HG02852 (cell line): ENCODE measurements at regions not wholly inside any gene's neighbourhood (a gene's known extent, or its start where the extent isn't known, plus 50 kb on each side); places are given as distances from the start of the nearest gene placed in this dataset.

Source experiments
- ATAC-seq: cut with Tn5 transposase; IDR thresholded peaks from one replicate; pipeline ENCODE4 v1.9.1; 2021; ENCODE audit warnings: mild to moderate bottlenecking, moderate library complexity; ENCODE audit not compliant: unreplicated experiment

DNA sequence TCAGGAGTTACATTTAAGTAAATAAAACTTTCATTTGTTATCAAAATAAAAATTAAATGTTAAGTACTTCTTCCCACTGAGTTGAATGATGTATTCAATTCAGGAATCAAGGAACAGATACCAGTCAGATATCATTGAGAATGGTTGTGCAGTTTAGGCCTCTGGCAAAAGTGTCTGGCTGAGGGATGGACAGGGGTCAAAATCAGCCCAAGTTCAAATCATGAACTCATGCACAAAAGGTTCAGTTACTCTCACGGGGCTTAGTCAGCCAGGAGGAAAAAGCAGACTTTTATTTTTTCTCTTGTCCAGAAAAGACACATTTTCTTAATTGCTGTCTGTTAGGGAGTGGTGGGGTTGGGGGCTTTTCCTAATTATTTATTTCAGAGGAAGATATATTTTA is 166.3 kb downstream of the RASSF9 start:
- ATAC-seq = no peak

DNA sequence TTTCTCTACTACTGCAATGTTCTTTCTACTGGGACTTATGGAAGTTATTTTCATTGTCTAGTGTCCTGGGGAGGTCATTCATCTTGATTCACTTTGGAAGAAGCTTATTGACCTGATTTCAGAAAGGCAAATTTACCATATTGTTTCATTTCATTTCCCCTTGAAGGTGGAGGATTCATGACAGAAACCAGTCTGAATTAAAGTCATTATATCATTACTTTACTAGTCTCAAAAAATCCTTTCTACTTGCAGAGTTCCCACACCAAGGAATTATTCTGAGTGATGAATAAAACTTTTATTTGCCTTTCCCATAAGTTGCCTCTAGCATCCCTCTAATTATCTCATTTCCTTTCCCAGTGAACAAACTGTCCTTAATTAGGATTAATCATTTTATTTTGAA is 163.8 kb downstream of the RASSF9 start:
- ATAC-seq = no peak

DNA sequence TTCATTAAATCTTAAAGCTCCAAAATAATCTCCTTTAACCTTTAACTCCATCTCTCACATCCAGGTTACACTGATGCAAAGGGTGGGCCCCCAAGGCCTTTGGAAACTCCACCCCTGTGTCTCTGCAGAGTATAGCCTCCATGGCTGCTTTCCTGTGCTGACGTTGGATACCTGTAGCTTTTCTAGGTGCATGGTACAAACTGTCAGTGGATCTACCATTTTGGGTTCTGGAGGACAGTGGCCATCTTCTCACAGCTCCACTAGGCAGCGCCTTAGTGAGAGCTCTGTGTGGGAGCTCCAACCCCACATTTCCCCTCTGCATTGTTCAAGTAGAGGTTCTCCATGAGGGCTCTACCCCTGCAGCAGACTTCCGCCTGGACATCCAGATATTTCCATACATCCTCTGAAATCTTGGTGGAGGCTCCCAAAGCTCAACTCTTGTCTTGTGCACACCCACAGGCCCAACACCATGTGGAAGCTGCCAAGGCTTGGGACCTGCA is 162.2 kb downstream of the RASSF9 start:
- no peak for ATAC-seq

DNA sequence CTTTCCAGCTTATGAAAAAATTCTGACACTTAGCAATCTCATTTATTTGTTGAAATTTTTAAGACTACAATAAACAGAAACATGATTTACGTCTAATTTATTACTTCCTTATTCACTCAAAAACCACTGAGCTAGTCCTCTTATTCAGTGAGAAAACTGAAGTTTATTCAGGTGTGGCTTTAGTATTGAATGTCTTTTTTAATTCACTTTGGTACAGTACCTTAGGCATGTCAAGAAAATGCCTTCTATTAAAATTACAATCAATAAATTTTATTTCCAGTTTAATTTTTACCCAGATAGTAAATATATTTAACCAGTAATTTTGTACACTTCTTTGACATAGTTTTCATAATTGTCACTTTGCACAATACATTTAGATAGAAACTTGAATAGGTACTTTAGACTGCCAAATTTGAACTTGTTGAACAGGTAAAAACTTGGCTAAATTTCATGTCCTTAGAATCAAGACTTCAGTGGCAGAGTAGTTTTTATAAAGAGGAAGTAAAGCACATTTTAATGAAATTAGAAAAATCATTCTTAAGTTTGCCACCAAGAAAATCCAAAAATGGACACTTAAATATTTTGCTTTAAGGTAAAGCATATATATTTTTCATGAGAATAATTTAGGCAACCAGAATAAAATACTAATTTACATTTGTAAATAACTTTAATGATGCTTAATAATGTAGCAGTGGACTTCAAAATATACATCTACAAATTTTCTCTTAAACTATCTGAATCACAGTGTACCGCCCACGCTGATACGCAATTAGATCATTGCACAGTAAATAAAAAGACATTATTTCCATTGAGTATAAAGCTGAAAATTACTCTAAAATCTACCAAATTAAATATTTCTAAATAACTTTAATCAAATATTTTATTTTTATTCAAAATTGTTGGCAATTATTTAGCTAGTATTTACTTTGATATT is 159.1 kb downstream of the RASSF9 start:
- ATAC-seq = no peak

DNA sequence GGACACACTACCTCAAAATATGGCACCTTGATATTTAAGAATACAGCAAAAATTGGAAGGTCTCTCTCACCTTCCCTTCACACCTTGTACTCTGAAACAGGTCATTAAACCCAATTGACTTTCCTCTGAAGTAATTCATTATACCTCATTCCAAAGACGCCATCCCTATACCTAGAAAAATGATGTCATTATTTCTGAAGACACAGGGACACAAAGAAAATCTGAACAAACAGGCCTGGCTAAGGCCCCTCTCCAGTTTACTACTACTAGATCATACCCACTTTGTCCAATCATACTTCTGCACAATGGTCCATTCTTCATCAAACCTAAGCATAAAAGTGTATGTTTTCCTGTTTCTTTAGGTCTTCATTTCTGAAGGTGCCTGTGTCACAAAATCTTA is 156.9 kb downstream of the RASSF9 start:
- ATAC-seq = no peak

DNA sequence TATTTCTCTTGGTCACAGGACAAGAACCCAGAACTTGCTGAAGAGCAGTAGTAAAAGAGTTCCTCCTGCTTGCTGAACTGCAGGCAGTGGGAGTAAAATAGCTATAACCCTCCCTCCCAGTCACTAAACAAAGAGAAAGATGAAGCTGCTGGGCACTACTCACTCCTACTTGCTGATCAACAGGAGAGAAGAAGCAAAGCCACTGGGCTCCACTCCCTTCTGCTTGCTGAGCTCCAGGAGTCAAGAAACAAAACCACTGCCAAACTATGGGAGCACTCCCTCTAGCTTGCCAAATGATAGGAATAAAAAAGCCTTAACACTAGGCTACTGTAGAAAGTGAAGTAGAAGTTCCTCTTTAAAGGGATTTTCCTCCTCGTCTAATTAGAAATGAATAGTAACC is 155.3 kb downstream of the RASSF9 start:
- ATAC-seq = no peak

DNA sequence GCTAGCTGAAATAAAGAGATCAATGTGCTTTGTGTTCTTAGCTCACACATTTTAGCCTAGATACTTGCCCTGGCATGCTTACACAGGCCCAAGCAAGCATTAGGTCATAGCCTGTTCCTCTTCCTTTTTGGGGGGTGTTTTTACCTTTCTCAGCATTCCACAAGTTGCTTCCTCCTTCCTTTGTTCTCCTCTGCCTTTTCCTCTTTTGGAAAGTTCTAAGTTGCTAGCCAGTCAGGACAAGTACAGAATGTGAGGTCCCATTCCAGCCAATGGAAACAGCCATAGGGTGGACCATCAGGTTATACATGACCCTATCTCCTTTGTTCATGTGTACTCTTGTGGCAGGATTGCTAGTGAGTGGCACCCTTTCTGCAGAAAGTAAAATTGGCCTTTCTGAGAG is 154.9 kb downstream of the RASSF9 start:
- no peak for ATAC-seq

DNA sequence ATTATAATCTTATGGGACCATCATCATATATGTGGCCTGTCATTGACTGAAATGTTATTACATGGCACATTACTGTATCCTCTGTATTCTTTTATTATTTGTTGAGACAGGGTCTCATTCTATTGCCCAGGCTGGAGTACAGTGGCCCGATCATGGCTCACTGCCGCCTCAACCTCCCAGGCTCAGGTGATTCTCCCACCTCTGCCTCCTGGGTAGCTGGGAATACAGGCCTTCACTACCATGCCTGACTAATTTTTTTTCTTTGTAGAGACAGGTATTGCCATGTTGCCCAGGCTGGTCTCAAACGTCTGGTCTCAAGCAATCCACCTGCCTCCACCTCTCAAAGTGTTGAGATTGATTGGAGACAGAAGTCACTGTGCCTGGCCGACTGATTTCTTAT is 153.2 kb downstream of the RASSF9 start:
- no peak for ATAC-seq

DNA sequence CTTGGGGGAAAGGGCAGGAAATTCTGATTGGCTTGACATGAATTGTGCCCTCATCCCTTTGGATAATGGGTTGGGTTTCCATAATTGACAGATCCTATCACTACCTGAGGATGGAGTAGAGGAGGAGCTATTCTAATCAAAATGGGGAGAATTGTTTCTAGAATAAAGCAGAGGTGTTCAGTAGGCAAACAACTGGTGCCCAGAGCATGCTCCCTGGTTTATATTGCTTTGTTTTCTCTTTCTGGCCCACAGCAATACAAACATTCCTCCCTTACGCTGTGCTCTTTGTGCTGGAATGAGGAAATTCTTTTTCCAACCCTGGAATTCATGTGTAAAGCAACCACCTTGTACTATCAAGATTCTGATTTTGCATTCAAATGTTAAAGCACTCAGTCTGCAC is 147.4 kb downstream of the RASSF9 start:
- no peak for ATAC-seq

DNA sequence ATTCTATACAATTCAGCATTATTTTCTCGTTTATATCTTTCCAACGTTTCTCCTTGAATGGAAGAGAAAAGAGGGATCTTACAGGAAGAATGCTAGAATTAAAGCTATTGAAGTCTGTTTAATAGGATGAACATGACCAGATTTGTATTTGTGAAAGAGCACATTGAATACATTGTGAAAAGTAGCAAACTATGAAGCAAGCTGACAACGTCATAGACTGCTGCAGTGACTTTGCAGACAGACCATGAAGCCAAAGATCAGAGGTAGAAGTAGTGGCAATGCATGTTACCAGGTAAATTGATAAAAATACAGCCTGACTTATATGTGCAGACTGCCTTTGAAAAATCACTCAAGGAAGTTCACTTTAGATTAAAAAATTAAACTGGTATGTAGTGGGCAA is 146.1 kb downstream of the RASSF9 start:
- no peak for ATAC-seq

DNA sequence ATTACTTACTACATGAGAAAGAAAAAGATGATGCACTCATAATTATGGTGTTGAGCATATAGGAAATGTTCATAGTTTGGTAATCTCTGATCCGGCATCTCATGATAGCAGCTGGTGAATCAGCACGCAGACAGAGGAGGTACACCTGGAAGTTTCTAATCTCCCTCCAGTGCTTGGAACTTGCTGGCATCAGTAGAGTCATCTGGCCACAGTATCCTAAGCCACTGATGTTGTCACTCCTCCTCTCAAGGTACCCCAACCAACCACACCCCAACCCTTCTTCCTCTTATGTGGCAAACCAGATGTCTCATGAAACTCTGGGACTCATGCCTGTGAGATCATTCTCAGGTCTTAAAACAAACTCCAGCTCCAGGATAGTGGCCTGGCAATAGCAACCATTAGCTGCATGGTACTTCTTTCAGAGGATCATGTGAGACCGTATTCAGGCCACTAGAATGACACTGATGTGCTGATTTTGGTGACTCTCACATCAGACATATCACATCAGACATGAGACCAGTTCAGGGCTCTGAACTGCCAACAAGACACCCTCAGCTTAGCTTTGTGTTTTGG is 143.0 kb downstream of the RASSF9 start:
- no peak for ATAC-seq

DNA sequence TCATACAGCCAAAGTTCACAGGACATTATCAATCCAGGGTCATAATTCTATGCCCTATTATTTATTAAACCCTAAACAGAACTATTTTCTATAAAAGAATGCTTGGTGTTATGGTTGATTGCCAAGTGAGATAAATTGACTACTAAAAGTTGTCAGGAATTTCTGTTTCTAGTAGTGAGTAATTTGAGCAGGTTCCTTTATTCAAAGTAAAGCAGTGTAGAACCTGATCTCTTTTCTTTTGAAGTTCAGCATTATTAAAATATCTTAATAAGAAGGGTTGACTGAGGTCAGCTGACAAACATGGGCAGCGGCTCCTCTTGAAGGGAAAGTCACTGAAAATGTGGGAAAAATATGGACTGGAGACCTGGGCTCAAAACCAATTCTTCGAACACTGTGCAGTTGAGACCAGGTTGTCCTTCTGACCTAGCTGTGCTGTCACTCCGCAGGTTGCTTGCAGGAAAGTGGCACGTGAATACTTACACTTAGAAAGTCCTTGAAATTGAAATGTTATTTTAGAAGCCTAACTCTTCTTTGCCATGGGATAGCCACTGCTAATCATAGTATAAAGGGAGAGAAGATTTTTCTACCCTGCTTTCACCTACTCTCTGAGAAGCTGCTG is 141.0 kb downstream of the RASSF9 start:
- ATAC-seq = no peak

DNA sequence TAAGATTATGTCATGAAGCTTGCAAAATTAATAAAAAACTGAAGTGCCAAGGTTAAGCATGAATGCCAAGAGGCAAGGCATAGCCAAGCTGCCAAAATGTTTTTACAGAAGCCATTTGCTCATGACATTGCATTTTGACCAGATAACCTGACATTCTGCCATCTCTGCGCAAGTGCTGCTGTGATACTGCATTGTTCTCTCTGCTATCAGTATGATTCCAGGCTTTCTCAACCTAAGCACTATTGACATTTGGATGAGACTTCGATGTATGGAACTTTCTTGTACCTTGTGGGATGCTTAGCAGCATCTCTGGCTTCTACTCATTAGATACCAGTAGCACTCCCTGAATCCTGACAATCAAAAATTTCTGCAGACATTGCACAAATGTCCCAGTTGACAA is 139.2 kb downstream of the RASSF9 start:
- no peak for ATAC-seq

DNA sequence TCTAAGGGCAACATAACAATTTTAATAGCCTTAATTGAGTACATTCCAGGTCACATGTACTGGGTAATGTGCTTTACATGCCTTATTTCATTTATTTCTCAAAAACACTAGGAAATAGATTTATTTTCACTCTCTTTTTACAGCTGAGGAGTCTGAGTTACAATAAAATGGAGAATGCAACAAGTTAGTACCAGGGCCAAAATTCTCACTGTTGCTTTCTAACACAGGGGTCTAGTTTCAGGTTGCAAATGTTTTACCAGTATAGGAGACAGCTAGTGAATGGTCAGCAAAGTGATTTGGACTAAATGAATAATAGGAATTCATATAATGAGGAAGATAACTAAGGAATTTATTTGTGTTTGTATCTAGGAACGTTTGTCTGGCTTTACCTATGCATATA is 137.3 kb downstream of the RASSF9 start:
- no peak for ATAC-seq

DNA sequence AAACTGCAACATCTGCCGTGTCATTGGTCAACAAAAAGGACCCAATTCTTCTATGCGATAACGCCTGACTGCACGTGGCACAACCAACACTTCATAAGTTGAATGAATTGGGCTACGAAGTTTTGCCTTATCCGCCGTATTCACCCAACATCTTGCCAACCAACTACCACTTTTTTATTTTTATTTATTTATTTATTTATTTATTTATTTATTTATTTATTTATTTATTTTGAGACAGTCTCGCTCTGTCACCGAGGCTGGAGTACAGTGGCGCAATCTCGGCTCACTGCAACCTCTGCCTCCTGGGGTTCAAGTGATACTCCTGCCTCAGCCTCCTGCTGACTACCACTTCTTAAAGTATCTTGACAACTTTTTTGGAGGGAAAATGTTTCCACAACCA is 127.4 kb downstream of the RASSF9 start:
- ATAC-seq = no peak

DNA sequence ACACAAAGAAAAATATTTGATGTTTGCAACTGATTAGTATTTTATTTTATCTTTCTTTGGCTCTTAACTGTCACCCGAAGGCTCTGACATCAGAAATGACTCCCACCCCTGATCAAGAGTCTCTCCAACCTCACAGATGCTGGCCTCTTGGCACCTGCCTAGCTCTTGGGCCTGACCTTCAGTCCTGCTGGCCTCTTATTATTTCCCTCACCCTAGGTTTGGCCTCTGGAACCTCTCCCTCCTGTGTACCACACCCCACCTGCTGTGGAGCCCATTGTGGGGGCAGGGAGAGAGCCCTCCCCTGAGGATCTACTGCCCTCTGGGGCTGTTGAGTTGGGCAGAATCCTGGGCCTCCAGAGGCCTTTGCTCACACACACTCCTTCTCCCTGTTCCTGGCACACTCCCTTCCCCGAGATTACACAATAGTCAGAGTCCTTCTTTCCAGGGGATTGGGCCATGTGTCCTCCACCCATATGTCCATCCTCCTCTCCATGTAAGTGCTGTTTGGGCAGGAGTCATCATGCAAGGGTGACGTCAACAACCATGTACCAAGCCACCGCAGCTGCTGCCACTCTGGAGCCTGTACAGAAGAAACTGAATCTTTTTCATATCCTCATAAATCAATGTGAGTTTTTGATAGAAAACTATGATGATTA is 124.3 kb downstream of the RASSF9 start:
- ATAC-seq = no peak

DNA sequence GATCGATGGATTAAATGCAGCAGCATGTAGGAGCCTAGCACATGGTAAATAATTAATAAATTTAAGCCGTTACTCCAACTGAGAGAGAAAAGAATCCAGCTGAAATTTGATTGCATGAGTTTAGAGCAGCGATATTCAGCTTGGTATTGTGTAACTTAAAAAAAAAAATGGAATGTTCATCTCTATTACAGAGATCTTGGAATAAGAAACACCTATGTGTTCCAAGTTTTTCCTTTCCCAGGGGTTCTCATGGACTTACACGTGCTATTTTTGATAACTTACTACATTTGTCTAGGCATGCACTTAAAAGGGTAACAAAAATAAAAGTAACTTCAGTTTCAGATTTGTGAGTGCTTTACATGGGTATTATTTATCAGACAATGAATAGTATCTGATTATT is 122.8 kb downstream of the RASSF9 start:
- ATAC-seq = no peak

DNA sequence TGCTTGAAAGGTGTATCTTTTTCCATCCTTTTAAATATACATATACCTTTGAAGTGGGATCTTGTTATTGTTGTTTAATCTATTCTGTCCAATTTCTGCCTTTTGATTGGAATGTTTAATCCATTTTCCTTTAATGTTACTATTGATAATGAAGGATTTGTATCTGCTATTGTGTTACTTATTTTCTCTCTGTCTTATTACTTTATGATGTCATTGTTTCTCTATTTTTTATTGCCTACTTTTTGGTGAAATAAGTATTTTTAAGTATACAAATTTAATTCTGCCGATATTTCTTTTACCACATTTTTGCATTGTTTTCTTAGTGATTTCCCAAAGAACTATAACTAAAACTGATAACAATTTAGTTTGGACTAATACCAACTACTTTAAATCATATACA is 121.8 kb downstream of the RASSF9 start:
- no peak for ATAC-seq

DNA sequence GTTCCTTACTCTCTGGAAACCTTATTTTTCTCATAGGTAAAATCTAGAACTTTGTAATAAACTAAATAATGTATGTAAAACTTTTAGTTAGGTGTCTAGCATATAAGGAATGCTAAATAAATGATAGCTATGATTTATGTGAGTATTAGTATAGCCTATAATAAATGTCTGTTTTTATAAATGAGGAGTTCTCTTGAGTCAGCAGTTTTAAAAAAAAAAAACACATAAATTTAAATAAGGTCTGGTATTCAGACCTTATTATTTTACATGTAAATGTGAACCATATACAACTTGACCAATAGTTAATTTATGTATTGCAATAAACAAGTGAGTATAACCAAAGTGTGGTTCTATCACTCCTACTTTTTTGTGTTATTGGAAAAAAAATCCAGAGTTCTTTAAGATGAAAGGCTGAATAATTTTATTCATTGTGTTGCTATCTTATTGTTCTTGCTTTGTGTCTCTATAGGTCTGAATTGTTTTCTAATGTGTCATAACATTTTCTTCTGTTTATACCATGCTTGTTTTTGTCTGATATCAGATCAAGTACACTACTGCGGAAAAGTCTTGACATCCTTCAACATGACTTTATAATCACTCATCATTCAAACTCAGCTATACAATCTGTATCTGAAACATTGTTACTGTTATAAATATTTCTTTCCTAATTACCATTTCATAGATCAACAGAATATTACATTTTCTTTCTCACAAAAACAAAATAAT is 115.7 kb downstream of the RASSF9 start:
- ATAC-seq = no peak

DNA sequence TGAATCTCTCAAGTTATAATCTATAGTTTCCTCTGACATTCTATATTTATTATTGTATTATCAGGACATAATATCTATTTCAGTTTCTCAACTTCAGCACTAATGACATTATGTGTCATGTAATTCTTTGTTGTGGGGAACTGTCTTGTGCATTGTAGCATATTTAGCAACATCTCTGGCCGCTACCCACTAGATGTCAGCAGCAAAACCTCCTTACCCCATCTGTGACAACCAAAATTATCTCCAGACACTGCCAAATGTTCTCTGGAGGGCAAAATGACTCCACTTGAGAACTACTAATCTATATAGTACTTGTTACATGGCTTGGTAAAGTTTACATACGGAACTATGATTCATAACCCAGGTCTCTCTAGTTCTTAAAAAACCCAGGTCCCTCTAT is 110.2 kb downstream of the RASSF9 start:
- no peak for ATAC-seq
